ENCODE measurements at regions not wholly inside any gene's neighbourhood (a gene's known extent, or its start where the extent isn't known, plus 50 kb on each side); places are given as distances from the start of the nearest gene placed in this dataset.

GRCh38 chr3:26827169-26827568 is 204.6 kb downstream of the LRRC3B start:
- Histone ChIP-seq H3K4me3 (replicated peaks in 1 of 3; ENCODE audit: low read depth in 2 of 3, low read length in 3 of 3) (no peak overlapping the region), H3K27ac (ENCODE audit: low read depth in 1 of 2, low read length in 2 of 2) (no peak overlapping the region), H3K9ac (ENCODE audit: insufficient read depth, low read length, poor library complexity, severe bottlenecking) (no peak overlapping the region), H3K9me3 (replicated peaks in 1 of 2; ENCODE audit: control insufficient read depth in 1 of 2, insufficient read depth in 1 of 2, low read length in 2 of 2) (peaks cover 31 to 68% of the 10 kb centered on the region in 2 donors), H3K4me2 (replicated peaks; ENCODE audit: extremely low read depth, low read length, poor library complexity, severe bottlenecking) (no peak overlapping the region), H3K27me3 (ENCODE audit: control insufficient read depth in 2 of 2, insufficient read depth in 2 of 2, low read length in 2 of 2) (no peaks in the 10 kb centered on the region), H4K20me1 (ENCODE audit: insufficient read depth, low read length) (no peaks in the 10 kb centered on the region), H3K36me3 (replicated peaks in 1 of 2; ENCODE audit: control insufficient read depth in 1 of 2, insufficient read depth in 2 of 2, low read length in 2 of 2) (no peaks in the 10 kb centered on the region), H2AFZ (ENCODE audit: insufficient read depth, low read depth, low read length, poor library complexity, severe bottlenecking) (no peak overlapping the region), H3K79me2 (ENCODE audit: insufficient read depth, low read length) (no peaks in the 10 kb centered on the region), H3K4me1 (ENCODE audit: control insufficient read depth in 1 of 2, insufficient read depth in 2 of 2, low read length in 2 of 2) (no peaks in the 10 kb centered on the region)
- Mint-ChIP-seq H3K4me1 (no peaks in the 10 kb centered on the region), H3K4me3 (no peak overlapping the region), H3K9me3 (peaks cover 13 to 30% (median 25%) of the 10 kb centered on the region in 7 donors), H3K27me3 (ENCODE audit: low read depth in 3 of 3) (no peaks in the 10 kb centered on the region), H3K27ac (peak overlapping the region in 1 of 7 donors; percentile 40), H3K36me3 (no peaks in the 10 kb centered on the region)
- no peak for DNase-seq
- TF ChIP-seq, protein P1, sequence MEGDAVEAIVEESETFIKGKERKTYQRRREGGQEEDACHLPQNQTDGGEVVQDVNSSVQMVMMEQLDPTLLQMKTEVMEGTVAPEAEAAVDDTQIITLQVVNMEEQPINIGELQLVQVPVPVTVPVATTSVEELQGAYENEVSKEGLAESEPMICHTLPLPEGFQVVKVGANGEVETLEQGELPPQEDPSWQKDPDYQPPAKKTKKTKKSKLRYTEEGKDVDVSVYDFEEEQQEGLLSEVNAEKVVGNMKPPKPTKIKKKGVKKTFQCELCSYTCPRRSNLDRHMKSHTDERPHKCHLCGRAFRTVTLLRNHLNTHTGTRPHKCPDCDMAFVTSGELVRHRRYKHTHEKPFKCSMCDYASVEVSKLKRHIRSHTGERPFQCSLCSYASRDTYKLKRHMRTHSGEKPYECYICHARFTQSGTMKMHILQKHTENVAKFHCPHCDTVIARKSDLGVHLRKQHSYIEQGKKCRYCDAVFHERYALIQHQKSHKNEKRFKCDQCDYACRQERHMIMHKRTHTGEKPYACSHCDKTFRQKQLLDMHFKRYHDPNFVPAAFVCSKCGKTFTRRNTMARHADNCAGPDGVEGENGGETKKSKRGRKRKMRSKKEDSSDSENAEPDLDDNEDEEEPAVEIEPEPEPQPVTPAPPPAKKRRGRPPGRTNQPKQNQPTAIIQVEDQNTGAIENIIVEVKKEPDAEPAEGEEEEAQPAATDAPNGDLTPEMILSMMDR (IDR thresholded peaks at IDR 0.05) = no peak
- intact Hi-C loops (cut with micrococcal nuclease) = no loop called here
- 60% methylated on average over 1 of the region's 1 CpG for WGBS (ENCODE audit: insufficient coverage)

DNA sequence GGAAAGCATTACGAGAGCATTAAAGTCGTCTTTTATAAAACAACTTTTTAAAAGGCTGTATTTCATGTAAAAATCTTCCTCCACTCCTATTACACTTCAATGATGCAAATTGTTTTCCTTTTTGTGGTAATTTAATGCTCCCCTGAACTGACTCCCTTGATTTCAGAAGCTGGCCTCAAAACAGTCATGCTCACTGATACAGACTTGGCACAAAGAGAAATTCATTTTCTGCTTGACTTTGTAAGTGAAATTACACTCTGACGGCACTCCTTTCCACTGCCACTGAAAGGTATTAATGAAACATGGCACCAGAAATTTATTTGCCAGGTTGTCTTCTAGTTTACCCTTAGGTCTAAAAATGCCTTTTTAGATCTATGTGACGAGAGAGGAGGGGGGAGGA is 215.5 kb downstream of the LRRC3B start:
- Mint-ChIP-seq H3K27me3 (ENCODE audit: low read depth in 3 of 3) (peaks cover 0 to 1% (median 0%) of the 10 kb centered on the region in 3 donors), H3K4me1 (no peaks in the 10 kb centered on the region), H3K36me3 (no peaks in the 10 kb centered on the region), H3K9me3 (peaks cover 0 to 12% (median 6%) of the 10 kb centered on the region in 7 donors), H3K27ac (no peak overlapping the region), H3K4me3 (no peak overlapping the region)
- Histone ChIP-seq H3K9ac (ENCODE audit: insufficient read depth, low read length, poor library complexity, severe bottlenecking) (no peak overlapping the region), H3K4me3 (replicated peaks in 1 of 3; ENCODE audit: low read depth in 2 of 3, low read length in 3 of 3) (no peak overlapping the region), H3K9me3 (replicated peaks in 1 of 2; ENCODE audit: control insufficient read depth in 1 of 2, insufficient read depth in 1 of 2, low read length in 2 of 2) (peaks cover 11 to 12% of the 10 kb centered on the region in 2 donors), H3K79me2 (ENCODE audit: insufficient read depth, low read length) (no peaks in the 10 kb centered on the region), H2AFZ (ENCODE audit: insufficient read depth, low read depth, low read length, poor library complexity, severe bottlenecking) (no peak overlapping the region), H3K4me1 (ENCODE audit: control insufficient read depth in 1 of 2, insufficient read depth in 2 of 2, low read length in 2 of 2) (no peaks in the 10 kb centered on the region), H3K36me3 (replicated peaks in 1 of 2; ENCODE audit: control insufficient read depth in 1 of 2, insufficient read depth in 2 of 2, low read length in 2 of 2) (no peaks in the 10 kb centered on the region), H3K4me2 (replicated peaks; ENCODE audit: extremely low read depth, low read length, poor library complexity, severe bottlenecking) (no peak overlapping the region), H3K27me3 (ENCODE audit: control insufficient read depth in 2 of 2, insufficient read depth in 2 of 2, low read length in 2 of 2) (no peaks in the 10 kb centered on the region), H3K27ac (ENCODE audit: low read depth in 1 of 2, low read length in 2 of 2) (no peak overlapping the region), H4K20me1 (ENCODE audit: insufficient read depth, low read length) (no peaks in the 10 kb centered on the region)
- intact Hi-C loops (cut with micrococcal nuclease) = no loop called here
- DNase-seq = no peak
- WGBS (ENCODE audit: insufficient coverage) = 100% methylated on average over 1 of the region's 4 CpGs
- TF ChIP-seq, protein P1 (IDR thresholded peaks at IDR 0.05) = no peak
